ENCODE measurements at regions not wholly inside any gene's neighbourhood (a gene's known extent, or its start where the extent isn't known, plus 50 kb on each side); places are given as distances from the start of the nearest gene placed in this dataset.

GRCh38 chr14:58969951-58970751 is 218.3 kb upstream of the DAAM1 start:
- Histone ChIP-seq H3K27ac (no peak overlapping the region), H3K4me3 (no peak overlapping the region), H3K4me2 (peak overlapping the region; percentile 4), H3K4me1 (peaks cover 15% of the 10 kb centered on the region), H3K79me2 (ENCODE audit: low read depth) (no peaks in the 10 kb centered on the region), H3K36me3 (no peaks in the 10 kb centered on the region), H3K27me3 (no peaks in the 10 kb centered on the region), H4K20me1 (ENCODE audit: low read depth) (no peaks in the 10 kb centered on the region), H3F3A (ENCODE audit: low read depth) (no peaks in the 10 kb centered on the region), H3K9me3 (ENCODE audit: low read depth) (no peaks in the 10 kb centered on the region), H3K9ac (no peak overlapping the region), H2AFZ (replicated peaks) (peak overlapping the region; percentile 21)
- Mint-ChIP-seq H3K36me3 (no peaks in the 10 kb centered on the region), H3K9me3 (no peaks in the 10 kb centered on the region), H3K27me3 (ENCODE audit: insufficient read depth, low read depth) (peaks cover 3% of the 10 kb centered on the region), H3K4me3 (no peak overlapping the region), H3K27ac (peak overlapping the region; percentile 5), H3K4me1 (no peaks in the 10 kb centered on the region)
- peak; percentile 28 for DNase-seq (ENCODE audit: low spot score)
- TF ChIP-seq EZH2 (IDR thresholded peaks at IDR 0.05) (no peak), EZH2phosphoT487 (IDR thresholded peaks at IDR 0.05) (no peak)
- TF ChIP-seq, protein P1, sequence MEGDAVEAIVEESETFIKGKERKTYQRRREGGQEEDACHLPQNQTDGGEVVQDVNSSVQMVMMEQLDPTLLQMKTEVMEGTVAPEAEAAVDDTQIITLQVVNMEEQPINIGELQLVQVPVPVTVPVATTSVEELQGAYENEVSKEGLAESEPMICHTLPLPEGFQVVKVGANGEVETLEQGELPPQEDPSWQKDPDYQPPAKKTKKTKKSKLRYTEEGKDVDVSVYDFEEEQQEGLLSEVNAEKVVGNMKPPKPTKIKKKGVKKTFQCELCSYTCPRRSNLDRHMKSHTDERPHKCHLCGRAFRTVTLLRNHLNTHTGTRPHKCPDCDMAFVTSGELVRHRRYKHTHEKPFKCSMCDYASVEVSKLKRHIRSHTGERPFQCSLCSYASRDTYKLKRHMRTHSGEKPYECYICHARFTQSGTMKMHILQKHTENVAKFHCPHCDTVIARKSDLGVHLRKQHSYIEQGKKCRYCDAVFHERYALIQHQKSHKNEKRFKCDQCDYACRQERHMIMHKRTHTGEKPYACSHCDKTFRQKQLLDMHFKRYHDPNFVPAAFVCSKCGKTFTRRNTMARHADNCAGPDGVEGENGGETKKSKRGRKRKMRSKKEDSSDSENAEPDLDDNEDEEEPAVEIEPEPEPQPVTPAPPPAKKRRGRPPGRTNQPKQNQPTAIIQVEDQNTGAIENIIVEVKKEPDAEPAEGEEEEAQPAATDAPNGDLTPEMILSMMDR (IDR thresholded peaks at IDR 0.05): no peak

DNA sequence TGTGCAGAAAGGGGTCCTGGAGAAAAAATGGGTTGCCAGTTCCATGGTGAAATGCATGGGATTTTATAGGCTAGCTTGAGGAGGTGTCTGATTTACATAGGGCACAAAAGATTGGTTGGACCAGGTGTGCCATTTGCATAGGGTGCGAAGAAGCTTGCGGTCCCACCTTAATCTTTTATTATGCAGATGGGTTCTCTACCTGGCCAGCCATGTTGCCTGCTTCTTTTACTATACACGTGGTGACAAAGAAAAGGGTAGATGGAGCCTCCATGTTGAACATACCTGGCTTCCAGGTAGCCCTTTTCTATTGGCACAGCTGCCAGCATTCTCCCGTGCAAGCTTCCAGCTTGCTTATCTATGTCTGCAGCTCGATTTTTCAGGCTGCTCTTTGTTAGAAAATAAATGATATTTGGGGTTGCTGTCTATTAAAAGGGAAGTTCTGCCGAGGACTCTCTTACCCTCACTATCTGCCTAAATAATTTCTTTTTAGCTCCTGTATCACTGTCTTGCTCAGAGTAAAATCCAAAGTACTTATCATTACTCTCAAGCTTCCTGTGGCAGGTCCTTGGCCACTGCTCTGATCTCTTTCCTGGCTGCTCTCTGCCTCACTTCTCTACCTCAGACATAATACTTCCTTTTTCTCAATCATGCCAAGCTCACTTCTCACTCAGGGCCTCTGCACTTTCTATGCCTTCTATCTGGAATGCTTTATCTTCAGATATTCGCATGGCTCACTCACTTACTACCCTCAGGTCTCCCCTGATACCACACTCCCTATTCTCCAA is 216.0 kb upstream of the DAAM1 start:
- Histone ChIP-seq H3F3A (ENCODE audit: low read depth) (no peaks in the 10 kb centered on the region), H3K36me3 (no peaks in the 10 kb centered on the region), H3K9ac (no peak overlapping the region), H3K4me3 (no peak overlapping the region), H3K27ac (no peak overlapping the region), H3K4me1 (peaks cover 15% of the 10 kb centered on the region), H3K27me3 (no peaks in the 10 kb centered on the region), H4K20me1 (ENCODE audit: low read depth) (no peaks in the 10 kb centered on the region), H3K79me2 (ENCODE audit: low read depth) (no peaks in the 10 kb centered on the region), H3K4me2 (no peak overlapping the region), H2AFZ (replicated peaks) (no peak overlapping the region), H3K9me3 (ENCODE audit: low read depth) (no peaks in the 10 kb centered on the region)
- peaks cover 5% of the 10 kb centered on the region for H3K27me3 Mint-ChIP-seq (ENCODE audit: insufficient read depth, low read depth)
- no peak overlapping the region for H3K27ac Mint-ChIP-seq
- H3K36me3 Mint-ChIP-seq: no peaks in the 10 kb centered on the region
- no peak for DNase-seq (ENCODE audit: low spot score)
- no peaks in the 10 kb centered on the region for H3K4me1 Mint-ChIP-seq
- no peak overlapping the region for H3K4me3 Mint-ChIP-seq
- TF ChIP-seq EZH2 (IDR thresholded peaks at IDR 0.05): no peak
- TF ChIP-seq EZH2phosphoT487 (IDR thresholded peaks at IDR 0.05): no peak
- TF ChIP-seq, protein P1 (IDR thresholded peaks at IDR 0.05): no peak
- no peaks in the 10 kb centered on the region for H3K9me3 Mint-ChIP-seq

- Histone ChIP-seq H3K9me3 (ENCODE audit: low read depth) (no peaks in the 10 kb centered on the region), H3F3A (ENCODE audit: low read depth) (no peaks in the 10 kb centered on the region), H3K9ac (no peak overlapping the region), H4K20me1 (ENCODE audit: low read depth) (no peaks in the 10 kb centered on the region), H2AFZ (replicated peaks) (no peak overlapping the region), H3K4me3 (no peak overlapping the region), H3K36me3 (no peaks in the 10 kb centered on the region), H3K4me2 (no peak overlapping the region), H3K27me3 (no peaks in the 10 kb centered on the region), H3K27ac (no peak overlapping the region), H3K79me2 (ENCODE audit: low read depth) (no peaks in the 10 kb centered on the region), H3K4me1 (no peaks in the 10 kb centered on the region)
- Mint-ChIP-seq H3K27me3 (ENCODE audit: insufficient read depth, low read depth) (peaks cover 2% of the 10 kb centered on the region), H3K9me3 (peaks cover 2% of the 10 kb centered on the region), H3K27ac (no peak overlapping the region), H3K4me1 (no peaks in the 10 kb centered on the region), H3K36me3 (no peaks in the 10 kb centered on the region), H3K4me3 (no peak overlapping the region)
- DNase-seq (ENCODE audit: low spot score): no peak
- TF ChIP-seq, protein P1 (IDR thresholded peaks at IDR 0.05): no peak
- TF ChIP-seq EZH2phosphoT487 (IDR thresholded peaks at IDR 0.05) (no peak), EZH2 (IDR thresholded peaks at IDR 0.05) (no peak)
Measured at GRCh38 chr14:58977366-58977765, 211.1 kb upstream of the DAAM1 start.

Measured in neural progenitor cell (in vitro differentiated cells).